Naive B cell (primary cell): ENCODE measurements at regions not wholly inside any gene's neighbourhood (a gene's known extent, or its start where the extent isn't known, plus 50 kb on each side); places are given as distances from the start of the nearest gene placed in this dataset.

Source experiments
- ATAC-seq, 2 donors: fragments of 150-1000 bp; cut with Tn5 transposase; 2 replicates each; pipeline ENCODE4 v1.10.0; 2021; ENCODE audit warnings: low read depth in 2 of 2, mild to moderate bottlenecking in 2 of 2, moderate library complexity in 2 of 2
- DNase-seq: peaks from one replicate; pipeline ENCODE4 v3.0.0; 2022
- H3K27ac Mint-ChIP-seq, 6 donors: one replicate each; pipeline ENCODE4 v1.8.0; 2020 to 2022; ENCODE audit warnings: mild to moderate bottlenecking in 6 of 6, mixed read lengths in 6 of 6, moderate library complexity in 5 of 6, inconsistent platforms in 2 of 6
- H3K27me3 Mint-ChIP-seq, 3 donors: one replicate each; pipeline ENCODE4 v1.8.0; 2021 to 2022; ENCODE audit warnings: mixed read lengths in 3 of 3, mild to moderate bottlenecking in 1 of 3
- H3K36me3 Mint-ChIP-seq, 2 donors: one replicate each; pipeline ENCODE4 v1.8.0; 2020 to 2022; ENCODE audit warnings: mixed read lengths in 2 of 2, inconsistent platforms in 1 of 2, mild to moderate bottlenecking in 1 of 2
- H3K4me1 Mint-ChIP-seq, 3 donors: one replicate each; pipeline ENCODE4 v1.8.0; 2020 to 2022; ENCODE audit warnings: mixed read lengths in 3 of 3, inconsistent platforms in 1 of 3, mild to moderate bottlenecking in 1 of 3, moderate library complexity in 1 of 3
- H3K4me3 Mint-ChIP-seq, 8 donors: one replicate each; pipeline ENCODE4 v1.8.0; 2020 to 2022; ENCODE audit warnings: mild to moderate bottlenecking in 8 of 8, mixed read lengths in 8 of 8, moderate library complexity in 8 of 8, inconsistent platforms in 2 of 8
- H3K9me3 Mint-ChIP-seq, 7 donors: one replicate each; pipeline ENCODE4 v1.8.0; 2020 to 2022; ENCODE audit warnings: mixed read lengths in 7 of 7, mild to moderate bottlenecking in 5 of 7, inconsistent platforms in 2 of 7, moderate library complexity in 1 of 7

DNA sequence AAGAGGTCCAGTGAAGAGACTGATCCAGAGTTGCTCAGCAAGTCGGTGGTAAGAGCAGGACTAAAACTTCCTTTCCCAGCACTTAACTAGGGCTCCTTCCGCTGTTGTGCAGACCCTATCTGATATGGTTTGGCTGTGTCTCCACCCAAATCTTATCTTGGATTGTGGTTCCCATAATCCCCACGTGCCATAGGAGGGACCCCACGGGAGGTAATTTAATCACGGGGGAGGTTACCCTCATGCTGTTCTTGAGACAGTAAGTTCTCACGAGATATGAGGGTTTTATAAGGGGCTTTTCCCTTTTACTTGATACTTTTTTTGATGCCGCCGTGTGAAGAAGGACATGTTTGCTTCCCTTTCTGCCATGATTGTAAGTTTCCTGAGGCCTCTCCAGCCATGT is 221.9 kb upstream of the GLRA1 start:
- no peaks in the 10 kb centered on the region for H3K36me3 Mint-ChIP-seq
- H3K4me3 Mint-ChIP-seq: no peak overlapping the region
- no peaks in the 10 kb centered on the region for H3K4me1 Mint-ChIP-seq
- DNase-seq (no peak), ATAC-seq (no peak)
- H3K27ac Mint-ChIP-seq: no peak overlapping the region
- no peaks in the 10 kb centered on the region for H3K9me3 Mint-ChIP-seq
- peaks cover 0 to 4% (median 0%) of the 10 kb centered on the region in 3 donors for H3K27me3 Mint-ChIP-seq

DNA sequence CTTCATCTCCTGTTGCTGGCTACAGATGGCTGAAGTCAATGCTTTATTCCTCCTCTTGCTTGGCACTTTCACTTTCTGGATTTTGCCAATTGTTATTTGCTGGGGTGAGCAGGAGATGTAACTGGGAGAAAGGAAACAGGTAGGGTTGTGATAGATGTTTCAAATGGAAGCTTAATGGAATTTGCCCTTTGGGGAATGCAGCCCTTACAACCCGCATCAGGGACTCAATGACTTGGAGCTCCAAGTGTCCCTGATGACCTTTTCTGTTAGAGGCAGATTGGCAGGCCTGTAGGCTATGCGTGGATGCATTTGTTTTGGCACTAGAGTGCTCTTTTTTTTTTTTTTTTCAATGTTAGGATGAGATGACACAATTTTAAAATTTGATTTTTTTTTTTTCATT is 219.9 kb upstream of the GLRA1 start:
- Mint-ChIP-seq H3K27ac (no peak overlapping the region), H3K4me1 (no peaks in the 10 kb centered on the region), H3K9me3 (no peaks in the 10 kb centered on the region), H3K4me3 (no peak overlapping the region), H3K36me3 (no peaks in the 10 kb centered on the region), H3K27me3 (peaks cover 0 to 10% (median 0%) of the 10 kb centered on the region in 3 donors)
- DNase-seq (no peak), ATAC-seq (no peak)

DNA sequence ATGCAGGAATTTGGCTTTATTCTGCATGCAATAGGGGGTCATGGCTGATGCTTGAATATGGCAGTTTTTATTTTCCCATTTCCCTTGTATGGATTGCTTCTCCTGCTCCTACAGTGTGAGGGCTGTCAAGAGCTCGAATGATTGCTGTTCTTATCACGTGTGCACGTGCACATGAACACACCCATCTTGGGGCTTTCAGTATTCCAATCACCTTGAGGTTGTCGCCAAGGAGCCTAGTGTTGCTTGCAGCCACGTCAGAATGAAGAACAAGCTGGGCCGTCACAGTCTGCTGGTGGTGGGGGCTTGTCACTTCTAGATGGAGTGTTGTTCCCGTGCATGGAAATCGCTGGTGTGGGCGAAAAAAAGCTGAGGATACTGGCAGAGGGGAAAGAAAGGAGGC is 219.4 kb upstream of the GLRA1 start:
- Mint-ChIP-seq H3K9me3 (no peaks in the 10 kb centered on the region), H3K27ac (peak overlapping the region in 1 of 6 donors; percentile 64), H3K27me3 (peaks cover 0 to 10% (median under 1%) of the 10 kb centered on the region in 3 donors), H3K4me3 (no peak overlapping the region), H3K36me3 (no peaks in the 10 kb centered on the region), H3K4me1 (no peaks in the 10 kb centered on the region)
- no peak for DNase-seq
- no peak for ATAC-seq

DNA sequence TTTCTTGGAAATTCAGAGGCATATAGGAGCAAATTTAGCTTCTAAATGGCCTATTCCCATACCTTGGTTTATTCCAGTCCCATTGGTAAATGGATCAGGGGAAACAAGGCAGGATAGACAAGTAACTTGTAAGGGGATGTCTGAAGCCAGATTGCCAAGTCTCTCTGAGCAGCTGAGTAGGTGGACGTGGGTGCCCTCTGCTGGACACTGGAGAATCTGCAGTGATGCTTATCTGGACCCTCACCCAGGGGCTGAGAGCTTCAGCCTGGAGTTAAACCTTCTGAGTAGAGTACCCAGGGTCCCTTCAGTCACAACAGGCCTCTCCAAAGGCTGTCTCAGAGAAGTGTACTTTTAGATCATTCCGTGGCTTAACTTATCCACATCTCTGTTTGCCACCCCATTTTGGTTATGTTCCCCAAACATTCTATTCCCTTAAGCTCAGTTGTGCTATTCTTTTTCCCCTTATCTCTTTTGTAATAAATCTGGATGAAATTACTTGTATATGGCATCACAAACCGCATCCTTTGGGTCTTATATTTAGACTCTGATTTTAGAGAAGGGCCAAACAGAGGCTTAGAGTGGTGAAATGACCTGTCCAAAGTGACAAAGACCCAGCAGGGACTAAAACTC is 218.3 kb upstream of the GLRA1 start:
- Mint-ChIP-seq H3K27ac (no peak overlapping the region), H3K4me1 (no peaks in the 10 kb centered on the region), H3K27me3 (peaks cover 5 to 10% (median 9%) of the 10 kb centered on the region in 3 donors), H3K4me3 (no peak overlapping the region), H3K9me3 (no peaks in the 10 kb centered on the region), H3K36me3 (no peaks in the 10 kb centered on the region)
- ATAC-seq (peak in 1 of 2 donors; percentile 50), DNase-seq (peak; percentile 40)

DNA sequence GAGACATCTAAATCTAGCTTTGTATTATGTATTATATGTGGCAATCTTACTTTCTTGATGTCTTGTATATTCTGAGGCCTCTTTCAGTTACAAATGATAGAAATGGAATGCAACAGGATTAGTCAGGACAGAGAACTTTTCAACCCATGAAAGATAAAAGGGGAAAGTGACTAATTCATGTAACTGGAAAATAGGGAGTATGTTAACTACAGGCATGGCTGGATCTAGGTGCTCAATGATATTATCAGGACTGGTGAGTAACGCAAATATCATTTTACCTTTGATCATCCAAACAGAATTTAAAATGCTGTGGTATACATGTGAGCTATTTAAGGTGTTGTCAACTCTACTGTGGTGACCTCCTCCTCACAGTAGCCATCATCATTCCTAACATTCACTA is 215.7 kb upstream of the GLRA1 start:
- ATAC-seq: no peak

DNA sequence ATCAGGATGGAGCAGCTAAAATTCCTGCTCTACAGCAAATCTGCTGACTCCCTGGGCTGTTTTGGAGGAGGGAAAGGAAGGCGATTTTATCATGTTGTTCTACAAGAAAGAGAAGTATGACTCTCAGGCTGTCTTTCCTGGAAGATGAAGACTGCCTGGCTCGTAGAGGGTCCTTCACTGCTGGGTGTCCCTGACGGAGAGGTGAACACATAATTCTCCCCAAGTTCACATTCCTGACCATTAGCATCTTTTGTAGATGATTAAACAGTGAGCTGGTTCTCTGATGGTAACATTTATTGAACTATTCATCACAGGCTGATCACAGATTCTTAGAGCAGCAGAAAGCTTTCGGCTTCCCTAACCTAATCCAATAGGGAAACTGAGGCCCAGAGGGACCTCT is 212.4 kb upstream of the GLRA1 start:
- no peak overlapping the region for H3K27ac Mint-ChIP-seq
- H3K9me3 Mint-ChIP-seq: peaks cover 0 to 4% (median 0%) of the 10 kb centered on the region in 7 donors
- DNase-seq (no peak), ATAC-seq (no peak)
- no peak overlapping the region for H3K4me3 Mint-ChIP-seq
- H3K27me3 Mint-ChIP-seq: peaks cover 21 to 30% (median 28%) of the 10 kb centered on the region in 3 donors
- no peaks in the 10 kb centered on the region for H3K36me3 Mint-ChIP-seq
- H3K4me1 Mint-ChIP-seq: no peaks in the 10 kb centered on the region

More for the DNA sequence above, 215.7 kb upstream of the GLRA1 start:
- peaks cover 15 to 28% (median 18%) of the 10 kb centered on the region in 3 donors for H3K27me3 Mint-ChIP-seq
- H3K4me1 Mint-ChIP-seq: no peaks in the 10 kb centered on the region
- H3K36me3 Mint-ChIP-seq: no peaks in the 10 kb centered on the region
- no peak for DNase-seq
- H3K4me3 Mint-ChIP-seq: no peak overlapping the region
- H3K27ac Mint-ChIP-seq: no peak overlapping the region
- H3K9me3 Mint-ChIP-seq: peaks cover 0 to 4% (median 0%) of the 10 kb centered on the region in 7 donors

DNA sequence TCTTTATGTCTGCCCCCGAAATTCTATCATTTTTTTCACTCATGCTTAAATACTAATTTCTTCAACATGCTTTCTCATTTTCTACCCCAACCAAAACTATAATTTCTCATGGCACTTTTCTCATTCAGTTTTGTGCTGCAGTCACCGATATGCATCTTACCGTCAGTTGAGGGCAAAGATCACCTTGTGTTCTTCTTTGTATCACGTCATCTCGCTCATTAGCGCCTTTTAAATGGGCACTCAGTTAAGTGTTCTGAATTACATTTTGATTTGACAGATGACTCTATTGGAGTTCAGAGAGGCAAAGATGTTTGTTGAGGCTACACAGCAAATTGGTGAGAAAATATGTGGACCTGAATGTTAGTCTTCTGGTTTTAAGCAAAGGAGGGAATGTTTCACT is 211.7 kb upstream of the GLRA1 start:
- Mint-ChIP-seq H3K9me3 (peaks cover 0 to 4% (median 0%) of the 10 kb centered on the region in 7 donors), H3K27ac (no peak overlapping the region)

DNA sequence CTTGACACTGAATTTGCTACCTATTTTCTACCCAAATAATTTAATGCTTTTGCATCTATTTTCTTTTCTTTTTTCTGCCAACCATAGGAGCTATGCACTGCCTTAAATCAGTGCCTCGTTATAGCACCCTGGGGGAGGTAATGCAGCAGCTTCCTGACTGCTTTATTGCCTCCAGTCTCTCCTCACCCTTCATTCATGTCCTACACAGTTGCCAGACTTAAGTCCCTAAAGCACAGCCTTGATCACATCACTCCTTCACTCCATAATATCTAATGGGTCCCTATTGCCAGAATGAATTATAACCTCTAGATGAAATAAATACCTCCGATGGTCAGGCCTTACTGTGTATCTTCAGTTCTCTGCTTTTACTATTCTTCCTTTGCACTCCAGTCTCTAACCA is 211.2 kb upstream of the GLRA1 start:
- Mint-ChIP-seq H3K9me3 (peaks cover 0 to 4% (median 0%) of the 10 kb centered on the region in 7 donors), H3K4me3 (no peak overlapping the region), H3K27me3 (peaks cover 21 to 28% (median 26%) of the 10 kb centered on the region in 3 donors), H3K36me3 (no peaks in the 10 kb centered on the region), H3K27ac (peak overlapping the region in 1 of 6 donors; percentile 5), H3K4me1 (no peaks in the 10 kb centered on the region)
- DNase-seq (no peak), ATAC-seq (no peak)

More for the DNA sequence above, 211.7 kb upstream of the GLRA1 start:
- ATAC-seq (no peak), DNase-seq (no peak)
- Mint-ChIP-seq H3K4me3 (no peak overlapping the region), H3K27me3 (peaks cover 21 to 28% (median 26%) of the 10 kb centered on the region in 3 donors), H3K4me1 (no peaks in the 10 kb centered on the region), H3K36me3 (no peaks in the 10 kb centered on the region)

DNA sequence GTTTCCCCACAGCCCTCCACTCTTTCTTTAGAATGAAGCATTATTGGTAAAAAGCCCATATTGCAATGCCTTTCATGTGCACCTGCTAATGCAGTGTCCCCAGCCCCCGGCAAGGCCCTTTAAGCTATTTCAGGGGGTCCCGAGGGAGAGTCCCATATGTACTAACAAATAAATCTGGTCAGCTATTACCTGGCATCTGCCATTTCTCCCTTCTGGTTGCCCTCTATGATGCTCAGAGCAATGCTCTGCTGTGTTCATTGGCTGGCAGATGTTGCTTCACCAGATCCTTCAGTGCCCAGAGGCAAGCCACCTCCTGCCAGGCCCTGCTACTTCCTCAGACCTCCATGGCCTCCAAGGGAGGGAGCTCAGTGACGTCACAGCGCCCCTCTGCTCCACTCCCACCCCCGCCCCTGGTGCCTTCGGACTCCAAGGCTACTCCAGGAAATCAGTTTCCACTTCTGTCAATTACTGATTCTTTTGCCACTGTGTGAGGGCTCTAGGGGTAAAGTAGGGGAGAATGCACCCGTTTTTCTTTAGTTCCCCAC is 201.1 kb upstream of the GLRA1 start:
- no peak overlapping the region for H3K4me3 Mint-ChIP-seq
- ATAC-seq: no peak
- no peaks in the 10 kb centered on the region for H3K36me3 Mint-ChIP-seq
- no peak for DNase-seq
- no peaks in the 10 kb centered on the region for H3K9me3 Mint-ChIP-seq
- H3K27me3 Mint-ChIP-seq: peaks cover under 1 to 8% (median 6%) of the 10 kb centered on the region in 3 donors
- no peaks in the 10 kb centered on the region for H3K4me1 Mint-ChIP-seq
- no peak overlapping the region for H3K27ac Mint-ChIP-seq

DNA sequence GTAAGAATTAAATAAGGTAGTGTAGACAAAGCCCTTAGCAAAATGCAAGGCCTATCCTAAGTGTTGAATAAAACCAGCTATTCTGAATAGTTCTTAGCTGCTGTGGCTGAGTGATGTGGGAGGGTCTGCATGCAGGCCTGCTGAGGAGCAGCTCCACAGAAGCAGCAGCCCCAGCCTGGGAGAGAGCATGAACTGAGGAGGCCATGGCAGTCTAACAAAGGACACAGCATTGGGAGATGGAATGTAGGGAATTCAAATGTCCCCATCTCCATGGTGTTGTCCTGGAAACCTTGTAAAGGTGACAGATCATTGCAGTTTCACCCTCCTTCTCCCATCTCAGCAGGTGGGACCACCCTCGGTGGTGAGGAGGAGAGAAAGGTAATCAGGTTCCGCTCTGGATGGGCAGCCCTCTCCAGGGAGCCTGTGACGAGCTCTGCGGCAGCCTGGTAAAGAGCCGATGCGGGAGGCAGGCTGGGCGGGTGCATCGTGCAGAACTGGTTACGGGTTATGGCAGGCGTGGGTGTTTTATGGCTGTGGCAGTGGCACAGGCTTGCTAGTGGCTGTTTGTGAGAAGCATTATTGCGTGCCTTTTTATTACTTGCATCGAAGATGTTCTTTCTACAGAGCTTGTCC is 199.9 kb upstream of the GLRA1 start:
- Mint-ChIP-seq H3K27me3 (peaks cover 6 to 12% (median 10%) of the 10 kb centered on the region in 3 donors), H3K4me1 (no peaks in the 10 kb centered on the region), H3K4me3 (no peak overlapping the region), H3K27ac (no peak overlapping the region), H3K9me3 (no peaks in the 10 kb centered on the region), H3K36me3 (no peaks in the 10 kb centered on the region)
- ATAC-seq (no peak), DNase-seq (no peak)

DNA sequence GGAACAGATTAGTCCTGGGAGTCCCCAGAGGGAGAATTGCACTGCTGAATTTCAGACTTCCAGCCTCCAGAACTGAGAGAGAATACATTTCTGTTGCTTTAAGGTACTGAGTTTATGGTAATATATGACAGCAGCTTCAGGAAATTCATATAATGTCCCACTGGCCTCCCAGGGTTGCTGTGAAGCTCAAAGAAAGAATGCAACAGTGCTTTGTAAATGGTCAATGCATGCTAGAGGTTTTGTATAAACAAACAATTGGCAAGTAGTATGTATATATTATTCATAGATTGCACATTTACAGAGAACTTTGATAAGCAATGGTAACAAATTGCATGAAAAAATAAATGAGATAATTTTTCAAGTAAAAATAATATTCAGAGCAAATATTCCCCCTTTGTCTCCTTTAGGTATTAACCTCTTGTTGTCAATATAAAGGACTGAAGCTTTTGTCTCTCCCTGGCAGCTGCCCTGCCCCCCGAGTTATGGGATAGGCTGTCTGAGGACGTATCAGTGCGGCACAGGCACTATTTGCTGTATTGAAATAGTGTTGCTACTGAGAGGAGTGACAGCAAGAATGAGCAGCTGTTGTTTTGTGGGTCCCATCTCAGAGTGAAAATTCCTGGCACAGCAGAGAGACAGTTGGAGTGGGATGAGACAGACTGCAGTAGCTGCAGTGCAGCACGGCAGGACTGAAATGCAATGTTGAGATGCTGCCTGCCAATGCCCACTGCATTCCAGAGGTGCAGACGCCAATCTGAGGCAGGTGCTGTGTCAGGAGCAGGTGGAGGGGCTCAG is 194.2 kb upstream of the GLRA1 start:
- ATAC-seq (no peak), DNase-seq (no peak)
- no peak overlapping the region for H3K4me3 Mint-ChIP-seq
- no peaks in the 10 kb centered on the region for H3K4me1 Mint-ChIP-seq
- H3K36me3 Mint-ChIP-seq: no peaks in the 10 kb centered on the region
- peaks cover 0 to 12% (median 10%) of the 10 kb centered on the region in 3 donors for H3K27me3 Mint-ChIP-seq
- no peak overlapping the region for H3K27ac Mint-ChIP-seq
- peaks cover 0 to 11% (median 0%) of the 10 kb centered on the region in 7 donors for H3K9me3 Mint-ChIP-seq

DNA sequence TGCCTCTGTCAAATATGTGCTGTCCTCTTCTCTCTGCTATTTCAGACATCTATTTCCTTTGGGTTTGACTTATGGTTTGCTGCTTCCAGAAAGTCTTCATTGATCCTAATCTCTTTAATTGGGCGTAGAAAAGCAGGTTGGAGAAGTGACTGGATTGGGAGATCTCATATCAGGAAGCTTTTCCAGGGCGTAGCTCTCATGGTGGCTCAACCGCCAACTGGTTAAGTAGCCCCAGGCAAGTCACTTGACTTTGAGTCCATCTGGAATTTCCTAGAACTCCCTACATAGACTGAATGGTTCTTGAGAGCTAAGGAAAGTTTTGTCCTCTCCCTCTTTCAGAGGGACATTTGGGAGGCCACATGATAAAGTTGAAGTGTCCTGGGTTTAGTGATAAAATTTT is 192.3 kb upstream of the GLRA1 start:
- H3K4me1 Mint-ChIP-seq: no peaks in the 10 kb centered on the region
- ATAC-seq (no peak), DNase-seq (no peak)
- H3K9me3 Mint-ChIP-seq: peaks cover 0 to 11% (median 0%) of the 10 kb centered on the region in 7 donors
- no peaks in the 10 kb centered on the region for H3K36me3 Mint-ChIP-seq
- no peak overlapping the region for H3K4me3 Mint-ChIP-seq
- H3K27me3 Mint-ChIP-seq: peaks cover 0 to 12% (median 4%) of the 10 kb centered on the region in 3 donors
- no peak overlapping the region for H3K27ac Mint-ChIP-seq

DNA sequence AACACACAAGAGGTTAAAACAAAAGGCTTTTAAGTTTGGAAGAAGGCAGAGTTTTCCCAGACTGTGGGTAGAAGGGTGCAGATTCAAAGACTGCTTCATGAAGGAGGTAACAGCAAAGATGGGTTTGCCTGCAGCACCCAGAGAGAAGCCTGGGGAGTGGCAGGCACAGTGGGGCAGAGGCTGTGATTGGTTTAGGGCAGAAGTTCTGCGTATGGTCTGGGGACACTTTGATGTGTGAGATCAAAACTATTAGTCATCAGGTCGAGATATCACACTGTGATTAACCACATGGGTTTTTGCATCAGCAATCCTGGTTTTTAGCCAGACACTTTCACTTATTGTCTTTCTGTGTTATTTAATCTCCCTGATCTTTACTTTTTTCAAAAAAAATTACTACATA is 188.8 kb upstream of the GLRA1 start:
- Mint-ChIP-seq H3K9me3 (peaks cover 0 to 15% (median 0%) of the 10 kb centered on the region in 7 donors), H3K27ac (no peak overlapping the region), H3K4me1 (no peaks in the 10 kb centered on the region), H3K27me3 (peaks cover 0 to 11% (median 6%) of the 10 kb centered on the region in 3 donors), H3K36me3 (no peaks in the 10 kb centered on the region), H3K4me3 (no peak overlapping the region)
- no peak for ATAC-seq
- no peak for DNase-seq
